Activated CD4-positive, alpha-beta memory T cell treated with anti-CD3 and anti-CD28 coated beads for 36 hours (primary cell): ENCODE measurements at regions not wholly inside any gene's neighbourhood (a gene's known extent, or its start where the extent isn't known, plus 50 kb on each side); places are given as distances from the start of the nearest gene placed in this dataset.

Experiments
- CTCF ChIA-PET: fragments of 350-600 bp; sonication (Branson Sonifier 250); formaldehyde crosslinking; loops from one replicate; lab custom pipeline; 2021; ENCODE audit warnings: antibody characterized with exemption, inconsistent platforms; lab: Charles Lee
- POLR2A ChIA-PET: fragments of 350-600 bp; sonication (Branson Sonifier 250); formaldehyde crosslinking; loops from one replicate; lab custom pipeline; 2021; ENCODE audit warnings: antibody characterized with exemption; lab: Charles Lee
- DNase-seq: peaks from one replicate; pipeline ENCODE4 v3.0.0-alpha.2; 2020
- H3K27ac Mint-ChIP-seq: one replicate; pipeline ENCODE4 v1.8.0; 2021; ENCODE audit warnings: mixed read lengths
- H3K27me3 Mint-ChIP-seq: one replicate; pipeline ENCODE4 v1.8.0; 2021; ENCODE audit warnings: mixed read lengths
- H3K36me3 Mint-ChIP-seq: one replicate; pipeline ENCODE4 v1.8.0; 2021; ENCODE audit warnings: mixed read lengths
- H3K4me1 Mint-ChIP-seq: one replicate; pipeline ENCODE4 v1.8.0; 2021; ENCODE audit warnings: low read depth, mixed read lengths
- H3K4me3 Mint-ChIP-seq: one replicate; pipeline ENCODE4 v1.8.0; 2021; ENCODE audit warnings: mild to moderate bottlenecking, mixed read lengths
- H3K9me3 Mint-ChIP-seq: one replicate; pipeline ENCODE4 v1.8.0; 2021; ENCODE audit warnings: mixed read lengths
- intact Hi-C: fragments of 100-400 bp; cut with micrococcal nuclease; formaldehyde crosslinking; loops from one replicate; pipeline ENCODE4 v1.15.1; 2023

DNA sequence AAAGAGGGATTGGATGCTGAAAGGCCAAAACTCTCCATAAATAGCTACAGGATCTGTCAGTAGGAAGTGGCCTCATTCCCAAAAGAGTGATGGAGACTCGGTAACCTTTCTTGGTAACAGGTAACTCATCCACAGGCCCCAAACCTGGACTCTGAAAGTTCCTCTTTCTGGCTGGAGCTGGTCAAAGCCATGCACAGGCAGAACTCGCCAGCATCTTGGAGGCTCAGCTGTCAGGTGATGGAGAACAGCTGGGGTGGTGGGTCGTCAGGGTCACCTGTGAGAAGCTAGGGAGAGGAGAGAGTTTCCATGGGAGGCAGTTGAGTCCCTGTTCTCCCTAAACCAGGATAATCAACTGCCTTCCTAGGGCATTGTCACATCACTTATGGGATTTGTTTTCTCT, 354.3 kb upstream of the GATB start:
- ChIA-PET CTCF (no interaction called here), POLR2A (interaction anchor here (1.0 kb wide), 1 partner anchor 13 kb away, joined by 3 read pairs; no protein-coding TSS in a partner anchor)
- peaks cover 46% of the 10 kb centered on the region for H3K4me1 Mint-ChIP-seq
- no peaks in the 10 kb centered on the region for H3K9me3 Mint-ChIP-seq
- no peaks in the 10 kb centered on the region for H3K27me3 Mint-ChIP-seq
- no peak overlapping the region for H3K4me3 Mint-ChIP-seq
- intact Hi-C loops: loop anchor here (5.0 kb wide), 1 partner anchor 38 kb away; no protein-coding TSS in a partner anchor
- H3K36me3 Mint-ChIP-seq: peaks cover 2% of the 10 kb centered on the region
- no peak overlapping the region for H3K27ac Mint-ChIP-seq
- DNase-seq: no peak

GRCh38 chr4:152114562-152114961, 353.8 kb upstream of the GATB start:
- no peak overlapping the region for H3K27ac Mint-ChIP-seq
- H3K4me3 Mint-ChIP-seq: no peak overlapping the region
- DNase-seq: no peak
- peaks cover 50% of the 10 kb centered on the region for H3K4me1 Mint-ChIP-seq
- POLR2A ChIA-PET: interaction anchor here (1.0 kb wide), 1 partner anchor 13 kb away, joined by 3 read pairs; no protein-coding TSS in a partner anchor
- peaks cover 2% of the 10 kb centered on the region for H3K36me3 Mint-ChIP-seq
- H3K27me3 Mint-ChIP-seq: no peaks in the 10 kb centered on the region
- H3K9me3 Mint-ChIP-seq: no peaks in the 10 kb centered on the region
- CTCF ChIA-PET: no interaction called here
- intact Hi-C loops: no loop called here

GRCh38 chr4:152112887-152113286, 352.1 kb upstream of the GATB start:
- Mint-ChIP-seq H3K9me3 (no peaks in the 10 kb centered on the region), H3K4me3 (no peak overlapping the region), H3K4me1 (peaks cover 59% of the 10 kb centered on the region), H3K27ac (no peak overlapping the region), H3K27me3 (no peaks in the 10 kb centered on the region), H3K36me3 (peaks cover 2% of the 10 kb centered on the region)
- DNase-seq: peak; percentile 29
- ChIA-PET POLR2A (no interaction called here), CTCF (no interaction called here)
- intact Hi-C loops: no loop called here

- intact Hi-C loops: no loop called here
- H3K4me1 Mint-ChIP-seq: peaks cover 61% of the 10 kb centered on the region
- no peak overlapping the region for H3K4me3 Mint-ChIP-seq
- H3K36me3 Mint-ChIP-seq: peaks cover 2% of the 10 kb centered on the region
- H3K27me3 Mint-ChIP-seq: no peaks in the 10 kb centered on the region
- POLR2A ChIA-PET: no interaction called here
- DNase-seq: no peak
- no peaks in the 10 kb centered on the region for H3K9me3 Mint-ChIP-seq
- no peak overlapping the region for H3K27ac Mint-ChIP-seq
- CTCF ChIA-PET: no interaction called here
Observed at GRCh38 chr4:152112190-152112589, 351.4 kb upstream of the GATB start.

DNA sequence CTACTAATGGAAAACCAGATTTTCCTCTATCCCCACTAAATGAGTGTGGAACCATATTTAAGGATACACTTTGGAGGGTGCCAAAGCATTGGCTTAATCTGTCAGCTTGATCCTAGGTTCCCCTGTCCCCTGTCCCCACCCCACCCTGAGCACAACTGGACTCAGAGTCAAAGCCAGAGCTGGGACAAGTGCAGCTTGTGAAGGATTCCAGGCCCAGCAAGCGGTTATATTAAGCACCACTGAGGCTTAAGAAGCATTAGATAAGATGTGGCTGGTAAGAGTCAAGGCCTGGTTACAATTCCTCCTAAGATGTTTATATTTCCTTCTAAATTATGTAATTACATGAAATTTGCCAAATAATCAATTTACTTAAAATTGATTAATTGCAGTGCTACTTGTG, 350.0 kb upstream of the GATB start:
- Mint-ChIP-seq H3K4me3 (no peak overlapping the region), H3K27me3 (no peaks in the 10 kb centered on the region), H3K27ac (no peak overlapping the region), H3K9me3 (no peaks in the 10 kb centered on the region), H3K36me3 (no peaks in the 10 kb centered on the region), H3K4me1 (peaks cover 61% of the 10 kb centered on the region)
- intact Hi-C loops: no loop called here
- no peak for DNase-seq
- ChIA-PET POLR2A (interaction anchor here (1.6 kb wide), 1 partner anchor 10 kb away, joined by 6 read pairs; no protein-coding TSS in a partner anchor), CTCF (interaction anchor here (0.6 kb wide), 1 partner anchor 1058 kb away, joined by 3 read pairs; no protein-coding TSS in a partner anchor)

DNA sequence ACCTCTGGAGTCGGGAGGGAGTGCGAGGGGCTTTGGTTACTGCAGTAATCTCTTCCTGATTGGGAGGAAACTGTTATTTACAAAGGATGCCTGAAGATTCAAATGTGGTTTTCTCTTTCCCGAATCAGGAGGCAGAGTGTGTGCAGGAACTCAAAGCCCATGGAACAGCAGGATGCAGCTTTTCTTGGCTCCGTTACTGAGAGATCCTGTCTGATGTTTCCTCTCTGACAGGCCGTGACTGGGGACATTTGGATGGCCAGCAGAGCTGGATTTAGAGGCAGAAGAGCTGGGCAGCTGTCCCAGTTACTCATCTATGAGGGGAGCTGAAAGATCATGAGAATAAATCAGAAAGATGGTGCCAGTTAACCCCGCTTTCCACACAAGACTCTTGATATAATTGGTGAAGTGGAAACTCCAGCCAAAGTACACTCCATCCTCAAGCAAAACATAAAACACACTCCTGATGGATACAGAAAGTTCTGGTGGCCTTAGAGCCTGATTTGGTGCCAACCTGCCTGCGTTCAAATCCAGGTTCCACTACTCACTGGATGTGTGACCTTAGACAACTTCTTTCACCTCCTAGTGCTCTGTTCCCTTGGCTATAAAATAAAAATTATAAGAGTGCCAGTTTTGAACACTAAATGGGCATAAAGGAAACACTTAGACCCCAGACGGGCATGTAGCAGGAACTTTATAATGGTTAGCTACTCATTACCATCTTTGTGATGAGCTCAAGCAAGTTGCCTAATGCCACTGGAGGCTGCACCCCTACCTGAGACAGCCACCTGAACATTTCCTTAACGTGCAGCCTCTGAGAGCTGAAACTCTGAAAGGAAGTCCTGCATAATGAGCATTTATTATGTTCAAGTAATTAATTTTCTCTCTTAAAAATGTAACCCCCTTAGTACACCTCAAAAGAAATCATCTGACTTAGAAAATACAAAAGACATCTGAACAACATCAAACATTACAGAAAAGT, 349.0 kb upstream of the GATB start:
- Mint-ChIP-seq H3K36me3 (no peaks in the 10 kb centered on the region), H3K27me3 (no peaks in the 10 kb centered on the region), H3K9me3 (no peaks in the 10 kb centered on the region), H3K4me1 (peaks cover 56% of the 10 kb centered on the region), H3K27ac (no peak overlapping the region), H3K4me3 (no peak overlapping the region)
- ChIA-PET POLR2A (interaction anchor here (1.6 kb wide), 1 partner anchor 9 kb away, joined by 6 read pairs; no protein-coding TSS in a partner anchor), CTCF (interaction anchor here (0.6 kb wide), 1 partner anchor 1059 kb away, joined by 3 read pairs; no protein-coding TSS in a partner anchor)
- intact Hi-C loops: loop anchor here (10.0 kb wide), 1 partner anchor 345 kb away; the partner anchor contains the start of gene GATB
- no peak for DNase-seq

DNA sequence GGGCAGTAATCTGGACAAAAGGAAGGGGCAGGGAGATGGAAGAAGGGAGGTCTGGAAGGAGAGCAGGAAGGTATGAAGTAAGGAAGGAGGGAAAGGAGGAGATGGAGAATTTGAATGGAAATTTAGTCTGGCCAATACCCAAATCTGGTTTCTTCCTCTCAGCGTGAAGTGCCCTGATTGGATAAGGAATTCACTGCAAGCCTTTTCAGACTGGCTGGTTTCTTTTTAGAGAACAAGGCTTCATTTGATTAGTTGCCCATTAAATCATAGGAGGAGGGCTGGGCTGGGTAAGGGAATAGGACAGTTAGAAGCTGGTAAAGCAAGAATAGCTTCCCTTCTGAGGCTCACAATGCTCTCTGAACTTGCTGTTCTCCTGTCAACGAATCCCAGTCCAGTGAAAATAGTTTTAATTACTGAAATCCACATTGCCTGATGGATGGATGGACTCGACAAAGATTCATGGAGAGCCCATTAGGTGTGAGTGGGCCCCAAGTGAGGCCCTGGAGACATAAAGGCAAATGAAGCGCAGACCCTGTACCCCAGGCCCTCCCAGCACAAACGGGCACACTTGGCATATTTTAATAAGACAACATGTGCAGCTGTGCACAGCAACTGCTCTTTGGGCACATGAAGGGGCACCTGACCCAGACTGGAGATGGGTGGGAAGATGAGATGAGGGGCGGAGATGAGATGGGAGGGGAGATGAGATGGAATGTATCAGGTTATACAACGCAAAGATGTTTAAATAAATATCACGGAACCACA, 347.1 kb upstream of the GATB start:
- ChIA-PET CTCF (no interaction called here), POLR2A (no interaction called here)
- Mint-ChIP-seq H3K4me1 (peaks cover 63% of the 10 kb centered on the region), H3K27ac (no peak overlapping the region), H3K9me3 (no peaks in the 10 kb centered on the region), H3K4me3 (no peak overlapping the region), H3K36me3 (no peaks in the 10 kb centered on the region), H3K27me3 (no peaks in the 10 kb centered on the region)
- intact Hi-C loops: loop anchor here (10.0 kb wide), 1 partner anchor 343 kb away; the partner anchor contains the start of gene GATB
- DNase-seq: no peak

GRCh38 chr4:152106781-152107321, 346.0 kb upstream of the GATB start:
- intact Hi-C loops: loop anchor here (10.0 kb wide), 1 partner anchor 342 kb away; the partner anchor contains the start of gene GATB
- ChIA-PET POLR2A (no interaction called here), CTCF (no interaction called here)
- H3K4me3 Mint-ChIP-seq: no peak overlapping the region
- no peaks in the 10 kb centered on the region for H3K27me3 Mint-ChIP-seq
- DNase-seq: no peak
- H3K4me1 Mint-ChIP-seq: peaks cover 68% of the 10 kb centered on the region
- H3K9me3 Mint-ChIP-seq: no peaks in the 10 kb centered on the region
- H3K36me3 Mint-ChIP-seq: no peaks in the 10 kb centered on the region
- no peak overlapping the region for H3K27ac Mint-ChIP-seq

- intact Hi-C loops: loop anchor here (10.0 kb wide), 1 partner anchor 341 kb away; the partner anchor contains the start of gene GATB
- no peak overlapping the region for H3K4me3 Mint-ChIP-seq
- CTCF ChIA-PET: no interaction called here
- DNase-seq: peak; percentile 58
- no peaks in the 10 kb centered on the region for H3K9me3 Mint-ChIP-seq
- peaks cover 73% of the 10 kb centered on the region for H3K4me1 Mint-ChIP-seq
- no peaks in the 10 kb centered on the region for H3K27me3 Mint-ChIP-seq
- H3K36me3 Mint-ChIP-seq: no peaks in the 10 kb centered on the region
- H3K27ac Mint-ChIP-seq: peak overlapping the region; percentile 65
- POLR2A ChIA-PET: no interaction called here
Observed at GRCh38 chr4:152106113-152106763, 345.4 kb upstream of the GATB start.

DNA sequence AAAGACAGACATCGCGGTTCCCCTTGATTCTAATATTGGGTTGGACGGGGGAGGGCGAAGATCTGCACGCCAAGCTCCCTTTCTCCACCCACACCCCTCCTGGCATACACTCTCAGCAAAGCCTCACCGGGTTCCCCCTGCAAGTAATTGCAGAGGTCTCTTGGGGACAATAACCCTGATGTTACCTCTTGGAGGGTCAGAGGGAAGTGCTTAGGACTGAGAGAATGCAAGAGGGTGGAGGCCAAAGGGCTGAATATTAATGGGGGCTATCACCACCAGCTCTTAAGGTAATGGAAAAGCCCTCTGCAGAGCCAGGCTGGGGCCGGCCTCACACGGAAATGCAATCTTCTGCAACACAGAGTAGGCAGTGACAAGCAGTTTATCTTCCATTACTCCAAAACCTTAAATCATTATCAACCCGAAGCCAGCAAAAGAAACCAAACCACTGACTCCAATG, 344.1 kb upstream of the GATB start:
- Mint-ChIP-seq H3K36me3 (peaks cover 4% of the 10 kb centered on the region), H3K9me3 (no peaks in the 10 kb centered on the region), H3K4me3 (no peak overlapping the region), H3K27me3 (no peaks in the 10 kb centered on the region), H3K27ac (no peak overlapping the region), H3K4me1 (peaks cover 79% of the 10 kb centered on the region)
- no peak for DNase-seq
- intact Hi-C loops: loop anchor here (5.0 to 10.0 kb wide), 3 partner anchors 77 to 340 kb away; partner anchors contain the start of gene GATB
- POLR2A ChIA-PET: no interaction called here
- CTCF ChIA-PET: no interaction called here

GRCh38 chr4:152104356-152104755, 343.5 kb upstream of the GATB start:
- peaks cover 80% of the 10 kb centered on the region for H3K4me1 Mint-ChIP-seq
- no peaks in the 10 kb centered on the region for H3K27me3 Mint-ChIP-seq
- no peak overlapping the region for H3K4me3 Mint-ChIP-seq
- ChIA-PET POLR2A (no interaction called here), CTCF (no interaction called here)
- no peak overlapping the region for H3K27ac Mint-ChIP-seq
- no peak for DNase-seq
- H3K36me3 Mint-ChIP-seq: peaks cover 4% of the 10 kb centered on the region
- intact Hi-C loops: loop anchor here (5.0 to 10.0 kb wide), 3 partner anchors 78 to 340 kb away; partner anchors contain the start of gene GATB
- H3K9me3 Mint-ChIP-seq: no peaks in the 10 kb centered on the region
